Activated naive CD4-positive, alpha-beta T cell treated with Interleukin-2 at 50 U/mL for 16 hours (primary cell): ENCODE measurements at regions not wholly inside any gene's neighbourhood (a gene's known extent, or its start where the extent isn't known, plus 50 kb on each side); places are given as distances from the start of the nearest gene placed in this dataset.
A peak's percentile ranks its signal among the peaks of the same experiment; 100 is the strongest.
"Not testable (repeated sequence)": the region's sequence is repeated elsewhere in the genome, so short reads cannot be mapped to it uniquely, and the experiment has no call there.

Source experiments
- DNase-seq: peaks from one replicate; pipeline ENCODE4 v3.0.0-alpha.2; 2020

DNA sequence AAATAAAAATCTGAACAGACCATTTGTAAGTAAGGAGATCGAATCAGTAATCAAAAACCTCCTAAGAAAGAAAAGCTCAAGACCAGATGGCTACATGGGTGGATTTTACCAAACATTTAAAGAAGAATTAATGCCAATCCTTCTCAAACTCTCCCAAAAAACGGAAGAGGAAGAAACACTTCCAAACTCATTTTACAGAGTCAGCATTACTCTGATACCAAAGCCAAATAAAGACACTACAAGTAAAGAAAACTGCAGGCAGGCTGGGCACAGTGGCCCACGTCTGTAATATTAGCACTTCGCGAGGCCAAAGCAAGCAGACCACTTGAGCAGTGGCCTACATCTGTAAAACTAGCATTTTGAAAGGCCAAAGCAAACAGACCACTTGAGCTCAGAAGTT is 159.8 kb downstream of the DPY19L2 start:
- DNase-seq, result no peak

DNA sequence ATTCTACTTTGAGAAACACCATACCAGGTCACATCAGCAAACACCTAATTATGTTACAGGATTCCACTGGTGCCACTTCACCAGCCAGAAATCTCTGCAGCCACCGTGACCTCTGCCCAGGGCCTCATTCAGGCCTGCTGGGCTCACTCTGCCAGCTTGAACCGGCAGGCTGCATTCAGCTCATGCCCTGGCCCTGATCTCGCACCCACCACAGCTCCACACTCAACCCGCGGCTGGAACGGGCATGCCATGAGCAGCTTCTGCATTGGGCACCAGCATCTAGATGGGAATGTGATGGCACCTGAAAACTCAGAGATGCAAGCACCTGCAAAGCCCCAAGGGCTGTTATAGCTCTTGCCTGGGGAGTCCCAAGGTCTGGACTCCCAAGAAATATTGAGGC is 168.7 kb downstream of the DPY19L2 start:
- DNase-seq, result no peak

- no peak for DNase-seq
Observed at GRCh38 chr12:63498239-63498638, 170.1 kb downstream of the DPY19L2 start.

DNA sequence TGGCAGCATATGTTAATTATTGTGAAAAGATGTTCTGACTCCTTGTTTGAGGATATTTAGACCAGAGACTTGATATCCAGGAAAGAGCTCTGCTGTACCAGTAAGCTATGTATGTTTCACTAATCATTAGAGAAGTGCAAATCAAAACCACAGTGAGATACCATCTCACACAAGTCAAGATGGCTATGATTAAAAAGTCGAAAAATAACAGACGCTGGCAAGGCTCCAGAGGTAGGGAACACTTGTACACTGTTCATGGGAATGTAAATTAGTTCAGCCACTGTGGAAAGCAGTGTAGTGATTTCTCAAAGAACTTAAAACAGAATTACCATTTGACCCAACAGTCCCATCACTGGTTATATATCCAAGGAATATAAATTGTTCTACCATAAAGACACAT is 171.6 kb downstream of the DPY19L2 start:
- DNase-seq, result no peak

GRCh38 chr12:63495974-63496373 is 172.3 kb downstream of the DPY19L2 start:
- no peak for DNase-seq

DNA sequence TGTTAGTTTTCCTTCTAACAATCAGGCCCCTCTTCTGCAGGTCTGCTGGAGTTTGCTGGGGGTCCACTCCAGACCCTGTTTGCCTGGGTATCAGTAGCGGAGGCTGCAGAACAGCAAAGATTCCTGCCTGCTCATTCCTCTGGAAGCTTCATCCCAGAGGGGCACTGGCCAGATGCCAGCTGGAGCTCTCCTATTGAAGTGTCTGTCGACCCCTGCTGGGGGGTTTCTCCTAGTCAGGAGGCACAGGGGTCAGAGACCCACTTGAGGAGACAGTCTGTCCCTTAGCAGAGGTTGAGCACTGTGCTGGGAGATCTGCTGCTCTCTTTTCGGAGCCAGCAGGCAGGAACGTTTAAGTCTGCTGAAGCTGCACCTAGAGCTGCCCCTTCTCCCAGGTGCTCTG is 174.9 kb downstream of the DPY19L2 start:
- DNase-seq, result not testable (repeated sequence)

DNA sequence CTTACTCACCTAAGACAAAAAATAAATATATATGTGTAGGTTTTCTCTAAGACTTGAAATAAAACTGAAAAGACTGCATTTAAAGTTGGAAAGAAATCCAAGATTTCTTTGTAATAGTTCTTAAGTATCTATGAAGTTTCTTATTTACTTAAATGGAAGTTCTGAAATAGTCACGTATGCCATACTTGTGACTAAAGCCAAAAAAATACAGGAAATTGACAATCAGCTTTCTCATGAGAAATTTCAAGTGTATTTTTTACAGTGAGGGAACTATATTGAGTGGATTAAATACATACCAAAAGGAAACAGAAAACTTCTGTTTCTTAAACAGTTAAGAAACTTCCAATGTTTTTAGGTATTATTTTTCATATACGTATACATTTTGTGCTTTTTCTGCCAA is 188.1 kb downstream of the DPY19L2 start:
- no peak for DNase-seq

DNA sequence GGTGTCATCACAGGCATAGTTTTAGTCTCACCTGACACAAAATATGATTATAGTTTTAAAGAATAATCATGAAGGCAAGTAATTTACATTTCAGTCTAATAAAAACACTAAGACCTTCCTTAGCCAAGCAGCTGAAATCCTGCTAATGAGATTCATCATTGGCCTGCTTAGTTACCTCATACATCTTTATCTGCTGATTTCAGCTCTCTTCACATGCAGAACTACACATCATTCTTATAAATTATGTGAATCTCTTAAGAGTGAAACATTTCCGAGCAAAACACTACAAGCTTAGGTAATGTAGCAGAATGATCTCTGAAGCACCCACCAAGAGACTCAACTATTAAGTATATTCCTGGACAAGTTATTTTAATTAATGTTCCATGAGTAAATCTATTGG is 198.1 kb downstream of the DPY19L2 start:
- no peak for DNase-seq

DNA sequence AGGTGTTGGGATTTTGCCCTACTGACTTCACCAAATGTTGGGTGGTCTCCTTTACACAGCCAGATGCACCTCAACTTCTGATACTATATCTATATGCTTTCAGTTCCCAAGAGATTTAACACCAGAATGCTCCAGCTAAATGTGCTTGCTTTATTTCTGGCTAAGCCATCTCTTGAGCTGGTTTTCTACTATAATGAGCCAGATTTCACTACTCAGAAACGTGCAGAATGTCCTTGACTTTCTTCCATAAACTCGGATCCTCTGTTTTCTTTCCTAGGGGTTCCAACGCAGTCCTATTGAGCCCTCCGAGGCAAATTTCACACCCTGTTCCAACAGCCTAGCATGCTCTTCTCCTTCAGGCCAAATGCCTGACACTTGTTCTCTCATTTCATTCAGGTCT is 200.3 kb downstream of the DPY19L2 start:
- no peak for DNase-seq

- no peak for DNase-seq
Observed at GRCh38 chr12:63457857-63458256, 210.4 kb downstream of the DPY19L2 start.

DNA sequence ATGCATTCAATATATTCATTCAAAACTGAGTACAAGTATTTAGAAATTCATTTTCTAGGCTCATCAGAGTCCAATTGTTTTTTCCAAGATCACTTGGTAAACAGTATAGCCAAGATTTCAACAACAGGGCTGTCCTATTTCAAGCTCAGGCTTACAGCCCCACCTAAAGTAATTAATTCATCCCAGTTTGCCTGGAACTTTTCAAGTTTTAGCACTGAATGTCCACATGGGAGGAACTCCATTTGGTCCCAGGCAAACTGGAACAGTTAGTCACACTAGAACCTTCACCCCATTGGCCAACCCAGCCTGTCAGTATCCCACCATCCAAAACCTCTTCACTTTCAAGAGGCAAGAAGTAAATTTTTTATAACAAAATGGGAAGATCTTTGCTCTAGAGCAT is 210.9 kb downstream of the DPY19L2 start:
- no peak for DNase-seq

DNA sequence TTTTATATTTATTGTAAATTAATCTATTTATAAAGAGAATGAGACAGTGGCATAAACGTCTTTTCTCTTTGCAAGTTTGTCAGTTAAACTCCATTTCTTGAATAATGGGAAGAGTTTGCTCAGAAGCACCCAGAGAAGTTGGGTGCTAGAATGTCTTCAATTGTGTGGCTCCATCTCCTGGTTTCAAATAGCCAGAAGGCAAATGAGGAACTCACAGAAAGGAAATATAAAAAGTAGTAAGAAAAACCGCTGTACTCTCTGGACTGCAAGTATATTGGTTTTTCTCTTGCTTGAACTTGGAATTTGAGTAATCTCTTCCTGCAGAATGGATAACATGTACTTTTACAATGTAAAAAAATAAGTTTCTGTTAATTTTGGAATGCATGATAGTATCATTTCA is 217.5 kb downstream of the DPY19L2 start:
- DNase-seq, result no peak

DNA sequence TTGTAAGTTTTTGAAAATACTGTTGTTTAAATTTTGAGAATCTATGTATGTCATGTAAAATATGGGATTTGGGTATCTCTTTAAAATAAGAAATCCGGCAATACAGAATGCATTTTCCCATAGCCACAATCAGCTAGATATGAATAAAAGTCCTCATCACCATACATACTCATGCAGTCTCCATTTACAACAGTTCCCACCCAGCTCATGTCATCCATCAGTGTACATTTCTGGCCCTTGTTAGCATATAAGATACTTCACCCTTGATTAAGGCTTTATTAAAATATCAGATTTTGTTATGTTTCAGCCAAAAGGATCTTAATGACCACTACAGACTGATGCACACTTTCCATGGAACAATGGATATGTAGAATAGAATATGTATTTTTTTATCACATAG is 218.0 kb downstream of the DPY19L2 start:
- DNase-seq, result no peak

GRCh38 chr12:63445224-63445880 is 222.9 kb downstream of the DPY19L2 start:
- DNase-seq, result no peak

DNA sequence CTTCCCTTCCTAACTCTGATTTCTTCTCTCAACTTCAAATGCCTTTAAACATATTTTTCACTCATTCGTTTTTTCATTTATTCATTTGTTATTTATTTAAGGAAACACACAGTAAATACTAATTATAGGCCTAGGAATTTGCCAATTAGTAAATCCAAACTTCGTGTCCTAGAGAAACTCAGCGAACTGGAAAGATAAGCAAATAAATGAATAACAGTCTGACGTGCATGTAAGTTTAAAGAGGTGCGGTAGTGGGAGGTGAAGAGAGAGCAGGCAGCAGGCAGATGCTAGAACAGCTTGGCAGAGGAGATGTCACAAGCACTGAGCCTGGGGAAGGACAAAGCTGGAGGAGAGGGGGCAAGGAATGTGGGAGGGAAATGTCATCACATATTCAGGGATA is 228.2 kb downstream of the DPY19L2 start:
- no peak for DNase-seq

GRCh38 chr12:63434384-63434783 is 233.9 kb downstream of the DPY19L2 start:
- not testable (repeated sequence) for DNase-seq

DNA sequence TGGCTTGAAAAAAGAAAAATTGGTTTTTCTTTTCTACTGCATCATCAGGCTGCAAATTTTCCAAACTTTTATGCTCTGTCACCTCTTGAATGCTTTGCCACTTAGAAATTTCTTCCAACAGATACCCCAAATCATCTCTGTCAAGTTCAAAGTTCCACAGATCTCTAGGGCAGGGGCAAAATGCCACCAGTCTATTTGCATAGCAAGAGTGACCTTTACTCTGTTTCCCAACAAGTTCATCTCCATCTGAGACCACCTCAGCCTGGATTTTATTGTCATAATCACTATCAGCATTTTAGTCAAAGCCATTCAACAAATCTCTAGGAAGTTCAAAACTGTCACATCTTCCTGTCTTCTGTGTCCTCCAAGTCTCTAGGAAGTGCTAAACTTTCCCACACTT is 240.3 kb downstream of the DPY19L2 start:
- not testable (repeated sequence) for DNase-seq

DNA sequence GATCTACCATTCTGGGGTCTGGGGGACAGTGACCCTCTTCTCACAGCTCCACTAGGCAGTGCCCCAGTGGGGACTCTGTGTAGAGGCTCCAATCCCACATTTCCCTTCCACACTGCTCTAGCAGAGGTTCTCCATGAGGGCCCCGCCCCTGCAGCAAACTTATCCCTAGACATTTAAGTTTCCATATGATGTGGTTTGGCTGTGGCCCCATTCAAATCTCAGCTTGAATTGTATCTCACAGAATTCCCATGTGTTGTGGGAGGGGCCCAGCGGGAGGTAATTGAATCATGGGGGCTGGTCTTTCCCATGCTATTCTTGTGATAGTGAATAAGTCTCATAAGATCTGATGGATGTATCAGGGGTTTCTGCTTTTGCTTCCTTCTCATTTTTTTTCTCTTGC is 241.3 kb downstream of the DPY19L2 start:
- not testable (repeated sequence) for DNase-seq

DNA sequence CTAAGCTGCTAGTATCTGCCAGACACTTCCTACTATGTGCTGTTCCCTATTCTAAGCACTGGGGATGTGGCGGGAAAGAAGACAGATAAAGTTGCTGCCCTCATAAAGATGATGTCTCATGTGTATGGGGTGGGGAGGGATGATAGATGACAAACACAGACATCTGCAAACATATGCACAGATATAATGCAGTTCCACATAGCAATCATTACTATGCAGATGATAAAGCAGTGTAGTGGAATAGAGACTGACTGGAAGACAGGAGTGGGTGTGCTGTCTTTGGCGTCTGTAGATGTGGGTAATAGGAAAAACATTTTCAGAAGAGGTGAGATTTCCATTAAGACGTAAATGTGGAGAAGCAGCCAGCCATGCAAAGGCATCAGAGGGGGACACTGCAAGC is 243.6 kb downstream of the DPY19L2 start:
- no peak for DNase-seq

DNA sequence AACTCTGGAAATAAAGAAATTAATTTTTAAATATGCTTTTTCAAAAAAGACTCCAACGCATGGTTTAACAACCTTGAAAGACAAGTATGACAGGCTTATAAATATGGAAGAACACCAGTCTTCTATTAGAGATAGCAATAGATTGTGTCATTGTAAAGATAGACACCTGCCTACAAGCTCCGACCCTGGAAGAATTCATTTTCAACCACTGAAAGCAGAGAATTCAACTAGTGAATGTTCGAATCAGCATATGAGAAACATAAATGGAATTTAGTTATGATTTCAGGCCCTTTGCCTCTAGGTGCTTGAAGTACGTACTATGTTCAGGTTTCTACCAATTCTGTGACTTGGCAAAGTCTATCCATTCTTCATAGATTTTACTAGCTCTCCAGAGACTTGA is 244.5 kb downstream of the DPY19L2 start:
- DNase-seq, result no peak

GRCh38 chr12:63420206-63420644 is 248.1 kb downstream of the DPY19L2 start:
- peak; percentile 25 for DNase-seq

GRCh38 chr12:63419154-63419553 is 249.1 kb downstream of the DPY19L2 start:
- no peak for DNase-seq

GRCh38 chr12:63416788-63417187 is 251.5 kb downstream of the DPY19L2 start:
- no peak for DNase-seq

- no peak for DNase-seq
Observed at GRCh38 chr12:63415357-63415756, 252.9 kb downstream of the DPY19L2 start.

GRCh38 chr12:63410197-63410596 is 258.1 kb downstream of the DPY19L2 start:
- DNase-seq, result no peak

DNA sequence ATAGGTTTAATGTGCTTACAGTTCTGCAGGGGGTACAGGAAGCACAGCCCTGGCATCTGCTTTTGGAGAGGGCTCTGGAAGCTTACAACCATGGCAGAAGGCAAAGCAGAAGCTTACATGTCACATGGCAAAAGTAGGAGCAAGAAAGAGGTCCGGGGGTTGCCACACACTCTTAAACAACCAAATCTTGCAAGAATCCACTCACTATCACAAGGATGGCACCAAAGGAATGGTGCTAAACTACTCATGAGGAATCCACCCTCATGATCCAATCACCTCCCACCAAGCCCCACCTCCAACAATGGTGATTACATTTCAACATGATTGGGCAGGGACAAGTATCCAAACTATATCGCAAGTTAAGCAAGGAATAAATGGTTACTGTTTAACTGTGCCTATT is 255.8 kb upstream of the AVPR1A start:
- no peak for DNase-seq
